HCT116 (cell line): ENCODE measurements at regions not wholly inside any gene's neighbourhood (a gene's known extent, or its start where the extent isn't known, plus 50 kb on each side); places are given as distances from the start of the nearest gene placed in this dataset.

Experiments used
- CEBPB ChIP-seq: IDR thresholded peaks from 2 replicates; pipeline ENCODE4 v1.6.1; 2012; ENCODE audit warnings: low read depth
- CTCF ChIP-seq, 3 experiments: fragments of 200-600 bp in 1 of 3; sonication (generic) in 1 of 3; IDR thresholded peaks in 2 of 3; conservative IDR thresholded peaks in 1 of 3; 2 replicates each; pipeline ENCODE4 v1.5.1; 2012 to 2017; ENCODE audit warnings: low read depth in 2 of 3, low read length in 2 of 3, antibody characterized with exemption in 1 of 3, borderline replicate concordance in 1 of 3, control low read depth in 1 of 3, mild to moderate bottlenecking in 1 of 3, mixed read lengths in 1 of 3, mixed run types in 1 of 3, moderate library complexity in 1 of 3; ENCODE audit not compliant: insufficient read depth in 1 of 3
- EGR1 ChIP-seq: IDR thresholded peaks from 2 replicates; pipeline ENCODE4 v1.6.1; 2012; ENCODE audit warnings: low read depth
- FOSL1 ChIP-seq: IDR thresholded peaks from 2 replicates; pipeline ENCODE4 v1.6.1; 2012; ENCODE audit warnings: low read depth
- POLR2A ChIP-seq: IDR thresholded peaks from 2 replicates; pipeline ENCODE4 v1.7.0; 2011; ENCODE audit warnings: borderline replicate concordance; ENCODE audit not compliant: insufficient read depth, insufficient read length; ENCODE audit errors: extremely low read depth
- POLR2AphosphoS5 ChIP-seq: IDR thresholded peaks from 2 replicates; pipeline ENCODE4 v1.6.1; 2011; ENCODE audit warnings: mild to moderate bottlenecking, low read depth, low read length, moderate library complexity
- SIN3A ChIP-seq: IDR thresholded peaks from 2 replicates; pipeline ENCODE4 v1.6.1; 2012; ENCODE audit warnings: low read depth
- TF ChIP-seq, protein P1 (sequence below): IDR thresholded peaks from 2 replicates; pipeline ENCODE4 v1.6.1; 2012

DNA sequence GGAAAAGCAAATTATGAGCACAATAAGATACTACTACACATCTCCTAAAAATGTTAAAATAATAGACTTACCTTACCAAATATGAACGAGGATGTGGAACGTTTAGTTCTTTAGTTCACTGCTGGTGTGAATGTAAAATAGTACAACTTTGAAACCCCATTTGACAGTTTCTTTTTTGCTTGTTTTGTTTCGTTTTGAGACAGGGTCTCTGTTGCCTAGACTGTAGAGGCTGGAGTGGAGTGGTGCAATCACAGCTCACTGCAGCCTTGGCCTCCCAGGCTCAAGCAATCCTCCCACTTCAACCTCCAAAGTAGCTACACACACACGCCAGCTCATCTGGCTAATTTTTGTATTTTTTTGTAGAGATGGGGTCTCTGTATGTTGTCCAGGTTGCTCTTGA, 136.4 kb upstream of the FAR2 start:
- TF ChIP-seq CEBPB, result no peak
- no peak for TF ChIP-seq POLR2AphosphoS5
- TF ChIP-seq EGR1, result no peak
- TF ChIP-seq, protein P1, sequence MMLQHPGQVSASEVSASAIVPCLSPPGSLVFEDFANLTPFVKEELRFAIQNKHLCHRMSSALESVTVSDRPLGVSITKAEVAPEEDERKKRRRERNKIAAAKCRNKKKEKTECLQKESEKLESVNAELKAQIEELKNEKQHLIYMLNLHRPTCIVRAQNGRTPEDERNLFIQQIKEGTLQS, result no peak
- no peak for TF ChIP-seq FOSL1
- no peak for TF ChIP-seq CTCF (IDR thresholded peaks at IDR 0.05 in 2 of 3, conservative IDR thresholded peaks at IDR 0.05 in 1 of 3; ENCODE audit: borderline replicate concordance in 1 of 3, insufficient read depth in 1 of 3, low read depth in 2 of 3, low read length in 2 of 3)
- no peak for TF ChIP-seq POLR2A
- no peak for TF ChIP-seq SIN3A
